Cerebellar cortex (tissue), 1 donor: ENCODE measurements at regions not wholly inside any gene's neighbourhood (a gene's known extent, or its start where the extent isn't known, plus 50 kb on each side); places are given as distances from the start of the nearest gene placed in this dataset.

Source experiments
- DNase-seq: peaks from one replicate; pipeline ENCODE4 v3.0.0-alpha.2; 2015; ENCODE audit warnings: low spot score

- DNase-seq, result no peak
Observed at GRCh38 chr17:33404070-33404819, 111.2 kb upstream of the ASIC2 start.

- DNase-seq, result no peak
Observed at GRCh38 chr17:33416131-33416530, 123.0 kb upstream of the ASIC2 start.

- DNase-seq, result no peak
Observed at GRCh38 chr17:33421933-33422332, 128.8 kb upstream of the ASIC2 start.

- DNase-seq, result no peak
Observed at GRCh38 chr17:33433581-33433980, 140.5 kb upstream of the ASIC2 start.

GRCh38 chr17:33434841-33435240, 141.7 kb upstream of the ASIC2 start:
- DNase-seq, result no peak

- DNase-seq, result no peak
Observed at GRCh38 chr17:33435721-33436301, 142.7 kb upstream of the ASIC2 start.

GRCh38 chr17:33436321-33436720, 143.2 kb upstream of the ASIC2 start:
- no peak for DNase-seq

- no peak for DNase-seq
Observed at GRCh38 chr17:33438139-33438538, 145.0 kb upstream of the ASIC2 start.

GRCh38 chr17:33438578-33438977, 145.5 kb upstream of the ASIC2 start:
- no peak for DNase-seq

GRCh38 chr17:33442320-33442719, 149.2 kb upstream of the ASIC2 start:
- no peak for DNase-seq

GRCh38 chr17:33444731-33445130, 151.6 kb upstream of the ASIC2 start:
- no peak for DNase-seq

GRCh38 chr17:33447090-33447489, 154.0 kb upstream of the ASIC2 start:
- DNase-seq, result no peak

GRCh38 chr17:33451221-33451620, 158.1 kb upstream of the ASIC2 start:
- DNase-seq, result no peak

- no peak for DNase-seq
Observed at GRCh38 chr17:33457477-33457876, 164.4 kb upstream of the ASIC2 start.

- no peak for DNase-seq
Observed at GRCh38 chr17:33459078-33459940, 166.2 kb upstream of the ASIC2 start.

- DNase-seq, result no peak
Observed at GRCh38 chr17:33460781-33461450, 167.8 kb upstream of the ASIC2 start.

GRCh38 chr17:33463887-33464286, 170.8 kb upstream of the ASIC2 start:
- no peak for DNase-seq

- no peak for DNase-seq
Observed at GRCh38 chr17:33464669-33465280, 171.7 kb upstream of the ASIC2 start.

GRCh38 chr17:33469421-33469820, 176.3 kb upstream of the ASIC2 start:
- no peak for DNase-seq

- no peak for DNase-seq
Observed at GRCh38 chr17:33469911-33470310, 176.8 kb upstream of the ASIC2 start.

GRCh38 chr17:33473061-33473460, 180.0 kb upstream of the ASIC2 start:
- DNase-seq, result no peak

- no peak for DNase-seq
Observed at GRCh38 chr17:33474789-33475188, 181.7 kb upstream of the ASIC2 start.
